SK-N-MC (cell line): ENCODE measurements at regions not wholly inside any gene's neighbourhood (a gene's known extent, or its start where the extent isn't known, plus 50 kb on each side); places are given as distances from the start of the nearest gene placed in this dataset.

Experiments used
- DNase-seq: peaks from one replicate; pipeline ENCODE4 v3.0.0-alpha.2; 2011; ENCODE audit warnings: low read depth, low spot score
- H3K27ac ChIP-seq: fragments of 200-600 bp; sonication (generic); 2 replicates; pipeline ENCODE4 v1.5.1; 2016; ENCODE audit warnings: mixed run types
- H3K36me3 ChIP-seq: fragments of 200-600 bp; sonication (generic); 2 replicates; pipeline ENCODE4 v1.6.1; 2017; ENCODE audit warnings: antibody characterized with exemption, low read length, mixed read lengths; ENCODE audit not compliant: insufficient read depth
- H3K4me3 ChIP-seq: fragments of 200-600 bp; sonication (generic); 2 replicates; pipeline ENCODE4 v1.5.1; 2016
- H3K9ac ChIP-seq: fragments of 200-600 bp; sonication (generic); 2 replicates; pipeline ENCODE4 v1.8.0; 2017; ENCODE audit warnings: mixed run types, mixed read lengths; ENCODE audit not compliant: insufficient read length
- H3K9me3 ChIP-seq: fragments of 200-600 bp; sonication (generic); 2 replicates; pipeline ENCODE4 v1.6.1; 2017; ENCODE audit warnings: low read depth, mild to moderate bottlenecking, antibody characterized with exemption, low read length, moderate library complexity, mixed read lengths
- EZH2 ChIP-seq: fragments of 200-600 bp; sonication (generic); IDR thresholded peaks from one replicate; pipeline ENCODE4 v1.6.1; 2017; ENCODE audit warnings: antibody characterized with exemption
- FOXP2 ChIP-seq: optimal IDR thresholded peaks from 2 replicates; pipeline ENCODE3; 2011; ENCODE audit warnings: mild to moderate bottlenecking, moderate library complexity; ENCODE audit not compliant: insufficient read depth; ENCODE audit errors: extremely low read length, control extremely low read depth
- POLR2AphosphoS5 ChIP-seq: IDR thresholded peaks from 2 replicates; pipeline ENCODE4 v1.6.1; 2012; ENCODE audit warnings: mild to moderate bottlenecking, low read depth, low read length, borderline replicate concordance

GRCh38 chr12:111157486-111157885 lies 211.4 kb downstream of the PHETA1 start:
- H3K9ac ChIP-seq, result no peak overlapping the region
- no peak for DNase-seq
- no peak overlapping the region for H3K27ac ChIP-seq
- TF ChIP-seq POLR2AphosphoS5 (no peak), FOXP2 (no peak), EZH2 (no peak)
- no peaks in the 10 kb centered on the region for H3K36me3 ChIP-seq
- H3K9me3 ChIP-seq, result no peaks in the 10 kb centered on the region
- H3K4me3 ChIP-seq, result no peak overlapping the region

- no peaks in the 10 kb centered on the region for H3K36me3 ChIP-seq
- no peak for TF ChIP-seq POLR2AphosphoS5
- TF ChIP-seq EZH2, result no peak
- no peak for TF ChIP-seq FOXP2
- H3K9ac ChIP-seq, result no peak overlapping the region
- DNase-seq, result no peak
- no peak overlapping the region for H3K27ac ChIP-seq
- no peaks in the 10 kb centered on the region for H3K9me3 ChIP-seq
- H3K4me3 ChIP-seq, result no peak overlapping the region
Observed at GRCh38 chr12:111156304-111156703, 212.6 kb downstream of the PHETA1 start.

- Histone ChIP-seq H3K36me3 (no peaks in the 10 kb centered on the region), H3K4me3 (no peak overlapping the region), H3K27ac (no peak overlapping the region), H3K9me3 (no peaks in the 10 kb centered on the region), H3K9ac (no peak overlapping the region)
- no peak for DNase-seq
- TF ChIP-seq EZH2 (no peak), FOXP2 (no peak), POLR2AphosphoS5 (no peak)
Observed at GRCh38 chr12:111155521-111155920, 213.4 kb downstream of the PHETA1 start.

- H3K9ac ChIP-seq, result no peak overlapping the region
- no peak for TF ChIP-seq POLR2AphosphoS5
- no peak for TF ChIP-seq FOXP2
- TF ChIP-seq EZH2, result no peak
Observed at GRCh38 chr12:111155020-111155419, 213.9 kb downstream of the PHETA1 start.

GRCh38 chr12:111154147-111154834 lies 214.6 kb downstream of the PHETA1 start:
- Histone ChIP-seq H3K9me3 (no peaks in the 10 kb centered on the region), H3K27ac (no peak overlapping the region), H3K36me3 (no peaks in the 10 kb centered on the region), H3K4me3 (no peak overlapping the region), H3K9ac (no peak overlapping the region)
- TF ChIP-seq FOXP2 (no peak), POLR2AphosphoS5 (no peak), EZH2 (no peak)
- no peak for DNase-seq

More at GRCh38 chr12:111155020-111155419, 213.9 kb downstream of the PHETA1 start:
- H3K9me3 ChIP-seq, result no peaks in the 10 kb centered on the region
- no peak for DNase-seq
- H3K27ac ChIP-seq, result no peak overlapping the region
- no peak overlapping the region for H3K4me3 ChIP-seq
- H3K36me3 ChIP-seq, result no peaks in the 10 kb centered on the region

- TF ChIP-seq FOXP2 (no peak), EZH2 (no peak), POLR2AphosphoS5 (no peak)
Observed at GRCh38 chr12:111152561-111152960, 216.3 kb downstream of the PHETA1 start.

GRCh38 chr12:111150921-111151840 lies 217.7 kb downstream of the PHETA1 start:
- Histone ChIP-seq H3K36me3 (no peaks in the 10 kb centered on the region), H3K9ac (no peak overlapping the region), H3K27ac (peak overlapping the region; percentile 53), H3K9me3 (no peaks in the 10 kb centered on the region), H3K4me3 (peak overlapping the region; percentile 65)
- DNase-seq, result peak; percentile 48
- TF ChIP-seq POLR2AphosphoS5 (no peak), FOXP2 (no peak), EZH2 (no peak)

More at GRCh38 chr12:111152561-111152960, 216.3 kb downstream of the PHETA1 start:
- Histone ChIP-seq H3K9ac (no peak overlapping the region), H3K36me3 (no peaks in the 10 kb centered on the region), H3K27ac (no peak overlapping the region), H3K9me3 (no peaks in the 10 kb centered on the region), H3K4me3 (no peak overlapping the region)
- no peak for DNase-seq

GRCh38 chr12:111150360-111150759 lies 218.5 kb downstream of the PHETA1 start:
- DNase-seq, result no peak
- Histone ChIP-seq H3K9ac (no peak overlapping the region), H3K36me3 (no peaks in the 10 kb centered on the region), H3K27ac (peak overlapping the region; percentile 15; the same call in 1 of the 2 replicates), H3K9me3 (no peaks in the 10 kb centered on the region), H3K4me3 (peak overlapping the region; percentile 65)
- no peak for TF ChIP-seq FOXP2
- no peak for TF ChIP-seq EZH2
- no peak for TF ChIP-seq POLR2AphosphoS5
